ENCODE measurements at regions not wholly inside any gene's neighbourhood (a gene's known extent, or its start where the extent isn't known, plus 50 kb on each side); places are given as distances from the start of the nearest gene placed in this dataset.

- POLR2A ChIA-PET: no interaction called here
- no peak overlapping the region for H3K27ac ChIP-seq (ENCODE audit: extremely low read depth, low read depth, low read length)
- TF ChIP-seq ZFP41 (tag by site-specific recombination; IDR thresholded peaks at IDR 0.05; ENCODE audit: borderline replicate concordance) (no peak), ZBTB48 (tag by site-specific recombination; IDR thresholded peaks at IDR 0.05) (no peak), ZNF544 (tag by site-specific recombination; IDR thresholded peaks at IDR 0.05) (no peak), ZNF510 (tag by site-specific recombination; IDR thresholded peaks at IDR 0.05; ENCODE audit: insufficient replicate concordance) (no peak), ZNF621 (tag by site-specific recombination; IDR thresholded peaks at IDR 0.05) (no peak), ZNF175 (tag by site-specific recombination; IDR thresholded peaks at IDR 0.05) (no peak), TCF7L2 (IDR thresholded peaks at IDR 0.05; ENCODE audit: borderline replicate concordance, low read depth, low read length) (no peak)
- H3K36me3 ChIP-seq (ENCODE audit: control insufficient read depth in 2 of 2, insufficient read depth in 1 of 2, low read length in 2 of 2): no peaks in the 10 kb centered on the region
- CTCF ChIA-PET: no interaction called here
- no peaks in the 10 kb centered on the region for H3K4me1 ChIP-seq (ENCODE audit: control insufficient read depth, insufficient read depth, low read length)
- no peaks in the 10 kb centered on the region for H3K9me3 ChIP-seq (ENCODE audit: control insufficient read depth, insufficient read depth, low read depth, low read length)
- no peak overlapping the region for H3K4me3 ChIP-seq (ENCODE audit: low read depth, low read length)
Measured at GRCh38 chr4:14222377-14223029, 595.0 kb upstream of the BOD1L1 start.

- no peaks in the 10 kb centered on the region for H3K36me3 ChIP-seq (ENCODE audit: control insufficient read depth in 2 of 2, insufficient read depth in 1 of 2, low read length in 2 of 2)
- CTCF ChIA-PET: no interaction called here
- POLR2A ChIA-PET: no interaction called here
- no peak overlapping the region for H3K4me3 ChIP-seq (ENCODE audit: low read depth, low read length)
- no peaks in the 10 kb centered on the region for H3K9me3 ChIP-seq (ENCODE audit: control insufficient read depth, insufficient read depth, low read depth, low read length)
- no peak overlapping the region for H3K27ac ChIP-seq (ENCODE audit: extremely low read depth, low read depth, low read length)
- TF ChIP-seq KLF16 (tag by site-specific recombination; IDR thresholded peaks at IDR 0.05): no peak
- TF ChIP-seq ZBTB1 (tag by site-specific recombination; IDR thresholded peaks at IDR 0.05): no peak
- no peak for TF ChIP-seq ZSCAN23 (tag by site-specific recombination; IDR thresholded peaks at IDR 0.05)
- no peak for TF ChIP-seq TRIM28 (IDR thresholded peaks at IDR 0.05; ENCODE audit: borderline replicate concordance, low read length)
- TF ChIP-seq ZNF704 (tag by site-specific recombination; IDR thresholded peaks at IDR 0.05): no peak
- no peak for TF ChIP-seq SALL2 (tag by site-specific recombination; IDR thresholded peaks at IDR 0.05; ENCODE audit: borderline replicate concordance)
- no peak for TF ChIP-seq ZNF654 (tag by site-specific recombination; IDR thresholded peaks at IDR 0.05; ENCODE audit: low read depth)
- no peak for TF ChIP-seq ZNF280D (tag by site-specific recombination; IDR thresholded peaks at IDR 0.05)
- TF ChIP-seq ZNF274 (IDR thresholded peaks at IDR 0.05; ENCODE audit: low read length): no peak
- TF ChIP-seq ZNF274 (tag by site-specific recombination; IDR thresholded peaks at IDR 0.05; ENCODE audit: borderline replicate concordance): no peak
- no peak for TF ChIP-seq ZNF221 (tag by site-specific recombination; IDR thresholded peaks at IDR 0.05; ENCODE audit: borderline replicate concordance)
- no peaks in the 10 kb centered on the region for H3K4me1 ChIP-seq (ENCODE audit: control insufficient read depth, insufficient read depth, low read length)
Measured at GRCh38 chr4:14223461-14223860, 595.9 kb upstream of the BOD1L1 start.

GRCh38 chr4:14225688-14226207, 598.2 kb upstream of the BOD1L1 start:
- H3K27ac ChIP-seq (ENCODE audit: extremely low read depth, low read depth, low read length): no peak overlapping the region
- no peaks in the 10 kb centered on the region for H3K9me3 ChIP-seq (ENCODE audit: control insufficient read depth, insufficient read depth, low read depth, low read length)
- CTCF ChIA-PET: no interaction called here
- H3K4me3 ChIP-seq (ENCODE audit: low read depth, low read length): no peak overlapping the region
- POLR2A ChIA-PET: no interaction called here
- no peaks in the 10 kb centered on the region for H3K4me1 ChIP-seq (ENCODE audit: control insufficient read depth, insufficient read depth, low read length)
- no peaks in the 10 kb centered on the region for H3K36me3 ChIP-seq (ENCODE audit: control insufficient read depth in 2 of 2, insufficient read depth in 1 of 2, low read length in 2 of 2)
- TF ChIP-seq ZNF580 (tag by site-specific recombination; IDR thresholded peaks at IDR 0.05) (no peak), ZNF184 (tag by site-specific recombination; IDR thresholded peaks at IDR 0.05) (no peak), ZBTB11 (tag by site-specific recombination; conservative IDR thresholded peaks at IDR 0.05; ENCODE audit: low read depth) (no peak), ZNF670 (tag by site-specific recombination; IDR thresholded peaks at IDR 0.05; ENCODE audit: low read depth) (no peak), KLF17 (tag by site-specific recombination; IDR thresholded peaks at IDR 0.05) (no peak), SCRT2 (tag by site-specific recombination; IDR thresholded peaks at IDR 0.05) (no peak)

All from HEK293 (cell line).